BJ (cell line): ENCODE measurements at regions not wholly inside any gene's neighbourhood (a gene's known extent, or its start where the extent isn't known, plus 50 kb on each side); places are given as distances from the start of the nearest gene placed in this dataset.

Experiments
- CTCF ChIA-PET: fragments of 350-600 bp; formaldehyde crosslinking; extraction: SDS; loops from one replicate; lab custom pipeline; 2021; ENCODE audit warnings: antibody characterized with exemption, inconsistent platforms; lab: Yijun Ruan, JAX
- POLR2A ChIA-PET: fragments of 300-600 bp; sonication (Branson Sonifier 250); formaldehyde crosslinking; extraction: SDS; loops from one replicate; lab custom pipeline; 2021; ENCODE audit warnings: antibody characterized with exemption; lab: Charles Lee
- DNase-seq: peaks from one replicate; pipeline ENCODE4 v3.0.0-alpha.2; 2011; ENCODE audit warnings: low read depth
- H3K27me3 ChIP-seq: 2 replicates; pipeline ENCODE4 v1.6.0; 2011; ENCODE audit warnings: low read length; ENCODE audit not compliant: control insufficient read depth, insufficient read depth
- H3K36me3 ChIP-seq: 2 replicates; pipeline ENCODE4 v1.5.1; 2011; ENCODE audit warnings: low read length; ENCODE audit not compliant: control insufficient read depth, insufficient read depth
- H3K4me3 ChIP-seq: 2 replicates; pipeline ENCODE4 v1.5.1; 2011; ENCODE audit warnings: low read depth, mild to moderate bottlenecking, control low read depth, low read length
- CTCF ChIP-seq: IDR thresholded peaks from 2 replicates; pipeline ENCODE4 v1.5.1; 2011; ENCODE audit warnings: low read depth, mild to moderate bottlenecking, control low read depth, inconsistent platforms, low read length, moderate library complexity; ENCODE audit not compliant: insufficient read depth

DNA sequence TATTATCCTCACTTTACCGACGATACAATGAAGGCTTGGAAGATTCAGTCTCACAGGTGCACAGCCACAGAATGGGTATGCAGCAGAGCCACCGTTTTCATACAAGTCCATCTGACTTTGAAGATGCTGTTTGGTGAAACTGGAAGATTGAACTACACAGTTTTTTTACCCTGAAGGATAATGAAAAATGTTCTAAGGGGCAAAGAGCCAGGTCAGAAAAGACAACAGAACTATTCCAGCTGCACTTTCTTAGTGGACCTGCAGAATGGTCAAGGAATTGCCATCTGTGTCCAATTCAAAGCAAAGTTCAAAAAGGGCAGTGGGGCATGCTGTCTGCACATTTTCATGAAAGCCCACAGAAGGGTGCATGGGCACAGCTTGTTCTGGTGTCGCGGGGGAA, 127.6 kb upstream of the PDZRN3 start:
- no peaks in the 10 kb centered on the region for H3K36me3 ChIP-seq
- CTCF ChIA-PET = no interaction called here
- POLR2A ChIA-PET = no interaction called here
- no peak for DNase-seq
- no peaks in the 10 kb centered on the region for H3K27me3 ChIP-seq
- no peak overlapping the region for H3K4me3 ChIP-seq
- no peak for TF ChIP-seq CTCF

DNA sequence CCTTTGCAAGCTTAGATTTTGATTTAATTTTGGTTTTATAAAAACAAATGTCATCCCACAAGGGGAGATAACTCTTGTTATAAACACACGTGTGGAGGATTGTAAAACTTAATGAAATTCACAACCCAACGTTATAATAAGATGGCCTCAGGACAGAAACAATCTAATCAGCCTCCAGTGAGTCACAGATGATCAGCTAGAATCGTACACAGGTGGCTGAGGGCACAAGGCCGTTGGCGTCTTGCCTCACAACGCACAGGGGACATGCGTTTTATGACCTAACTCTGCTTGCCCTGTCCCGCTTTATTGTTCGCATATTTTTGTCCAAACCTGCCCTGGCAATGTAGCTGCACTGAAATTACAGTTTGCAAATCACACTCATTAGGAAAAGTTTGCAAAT, 121.9 kb upstream of the PDZRN3 start:
- DNase-seq = no peak
- ChIA-PET CTCF (interaction anchor here (1.0 kb wide), 1 partner anchor 11 kb away, joined by 3 read pairs; no protein-coding TSS in a partner anchor), POLR2A (interaction anchor here (0.5 kb wide), 1 partner anchor 60 kb away, joined by 6 read pairs; no protein-coding TSS in a partner anchor)
- Histone ChIP-seq H3K27me3 (no peaks in the 10 kb centered on the region), H3K36me3 (no peaks in the 10 kb centered on the region), H3K4me3 (no peak overlapping the region)
- no peak for TF ChIP-seq CTCF

DNA sequence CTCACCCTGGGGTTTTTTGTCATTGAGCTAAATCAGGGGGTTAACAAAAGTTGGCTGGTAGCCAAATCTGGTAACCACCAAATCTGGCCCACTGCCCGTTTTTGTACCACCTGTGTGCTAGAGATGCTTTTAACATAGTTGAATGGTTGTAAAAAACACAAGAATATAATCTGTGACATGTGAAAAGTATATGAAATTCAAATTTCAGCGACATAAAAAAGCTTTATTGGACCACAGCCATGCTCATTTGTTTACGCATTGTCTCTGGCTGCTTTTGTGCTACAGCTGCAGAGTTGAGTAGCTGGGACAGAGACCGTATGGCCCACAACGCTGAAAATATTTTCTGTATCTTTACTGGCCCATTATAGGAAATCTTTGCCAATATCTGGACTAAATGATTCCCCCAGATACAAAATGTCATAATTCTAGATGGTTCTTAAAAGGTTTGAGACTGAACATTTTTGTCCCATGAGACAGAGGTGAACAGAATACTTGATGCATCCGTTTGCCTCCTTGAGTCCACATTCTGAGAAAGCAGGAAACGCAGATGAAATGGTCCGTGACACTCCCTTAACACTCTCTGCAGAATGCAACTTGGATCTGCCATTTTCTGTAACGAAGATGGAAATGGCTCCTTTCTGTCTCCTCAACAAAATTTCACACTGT, 120.9 kb upstream of the PDZRN3 start:
- POLR2A ChIA-PET = interaction anchor here (0.6 kb wide), 1 partner anchor 11 kb away, joined by 3 read pairs; no protein-coding TSS in a partner anchor
- Histone ChIP-seq H3K27me3 (no peaks in the 10 kb centered on the region), H3K36me3 (no peaks in the 10 kb centered on the region), H3K4me3 (no peak overlapping the region)
- no peak for DNase-seq
- TF ChIP-seq CTCF = no peak
- CTCF ChIA-PET = interaction anchor here (1.0 to 1.6 kb wide), 2 partner anchors 12 to 16 kb away, joined by 3 read pairs; no protein-coding TSS in a partner anchor

DNA sequence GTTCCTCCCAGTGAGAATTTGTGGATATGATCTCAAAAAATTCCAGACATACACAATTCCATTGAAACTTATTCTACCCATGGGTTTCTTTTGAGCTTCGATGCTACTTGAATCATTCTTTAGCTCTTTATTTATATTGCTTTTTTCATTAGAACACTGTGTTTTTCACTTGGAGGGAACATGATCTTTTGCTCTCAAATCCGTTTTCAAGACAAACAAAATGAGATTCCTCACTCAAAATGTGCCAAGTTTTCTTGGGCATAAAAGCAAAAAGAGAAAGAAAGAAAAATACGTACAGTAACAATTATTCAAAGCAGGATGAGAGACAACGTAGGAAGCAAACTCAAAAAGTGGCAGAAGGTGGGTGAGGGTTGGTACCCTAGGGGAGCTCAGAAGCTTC, 118.8 kb upstream of the PDZRN3 start:
- TF ChIP-seq CTCF = no peak
- CTCF ChIA-PET = interaction anchor here (0.7 to 1.8 kb wide), 2 partner anchors 11 to 17 kb away, joined by 3 to 5 read pairs; no protein-coding TSS in a partner anchor
- H3K36me3 ChIP-seq = no peaks in the 10 kb centered on the region
- POLR2A ChIA-PET = no interaction called here
- H3K27me3 ChIP-seq = no peaks in the 10 kb centered on the region
- no peak for DNase-seq
- H3K4me3 ChIP-seq = no peak overlapping the region

GRCh38 chr3:73739791-73740453, 115.2 kb upstream of the PDZRN3 start:
- Histone ChIP-seq H3K36me3 (no peaks in the 10 kb centered on the region), H3K27me3 (no peaks in the 10 kb centered on the region), H3K4me3 (no peak overlapping the region)
- DNase-seq = no peak
- no peak for TF ChIP-seq CTCF
- POLR2A ChIA-PET = interaction anchor here (0.6 kb wide), 1 partner anchor 117 kb away, joined by 5 read pairs; no protein-coding TSS in a partner anchor
- CTCF ChIA-PET = interaction anchor here (0.7 to 1.5 kb wide), 2 partner anchors 12 to 15 kb away, joined by 4 read pairs; no protein-coding TSS in a partner anchor
